Coronary artery (tissue), 2 donors: ENCODE measurements at regions not wholly inside any gene's neighbourhood (a gene's known extent, or its start where the extent isn't known, plus 50 kb on each side); places are given as distances from the start of the nearest gene placed in this dataset.

Experiments used
- DNase-seq: peaks from one replicate; pipeline ENCODE4 v3.0.0-alpha.2; 2017; ENCODE audit warnings: low spot score
- H3K27ac ChIP-seq, 2 donors: fragments of 200-600 bp; sonication (generic); one replicate each; pipeline ENCODE4 v1.5.1; 2016 to 2019
- H3K4me3 ChIP-seq: fragments of 200-600 bp; sonication (generic); 2 replicates; pipeline ENCODE4 v1.5.1; 2016; ENCODE audit warnings: mild to moderate bottlenecking, moderate library complexity
- CTCF ChIP-seq: fragments of 200-600 bp; sonication (generic); IDR thresholded peaks from one replicate; pipeline ENCODE4 v1.5.1; 2019; ENCODE audit warnings: antibody characterized with exemption

GRCh38 chr3:707041-707440 lies 385.8 kb upstream of the CNTN6 start:
- H3K4me3 ChIP-seq, result no peak overlapping the region
- TF ChIP-seq CTCF, result no peak
- DNase-seq, result no peak
- no peak overlapping the region for H3K27ac ChIP-seq

- H3K4me3 ChIP-seq, result no peak overlapping the region
- no peak for TF ChIP-seq CTCF
- no peak overlapping the region for H3K27ac ChIP-seq
- no peak for DNase-seq
Measured at GRCh38 chr3:713006-713621, 379.7 kb upstream of the CNTN6 start.

GRCh38 chr3:713947-714620 lies 378.7 kb upstream of the CNTN6 start:
- no peak for TF ChIP-seq CTCF
- Histone ChIP-seq H3K27ac (no peak overlapping the region), H3K4me3 (no peak overlapping the region)
- DNase-seq, result no peak

GRCh38 chr3:721086-721485 lies 371.7 kb upstream of the CNTN6 start:
- DNase-seq, result no peak
- TF ChIP-seq CTCF, result no peak
- no peak overlapping the region for H3K27ac ChIP-seq
- no peak overlapping the region for H3K4me3 ChIP-seq

GRCh38 chr3:732326-732928 lies 360.4 kb upstream of the CNTN6 start:
- TF ChIP-seq CTCF, result no peak

GRCh38 chr3:733313-733712 lies 359.5 kb upstream of the CNTN6 start:
- DNase-seq, result no peak
- TF ChIP-seq CTCF, result no peak
- Histone ChIP-seq H3K27ac (no peak overlapping the region), H3K4me3 (no peak overlapping the region)

More at GRCh38 chr3:732326-732928, 360.4 kb upstream of the CNTN6 start:
- H3K4me3 ChIP-seq, result no peak overlapping the region
- no peak overlapping the region for H3K27ac ChIP-seq
- no peak for DNase-seq

GRCh38 chr3:757711-758110 lies 335.1 kb upstream of the CNTN6 start:
- TF ChIP-seq CTCF, result no peak
- DNase-seq, result no peak
- H3K27ac ChIP-seq, result no peak overlapping the region
- H3K4me3 ChIP-seq, result no peak overlapping the region
